ENCODE measurements at regions not wholly inside any gene's neighbourhood (a gene's known extent, or its start where the extent isn't known, plus 50 kb on each side); places are given as distances from the start of the nearest gene placed in this dataset.

DNA sequence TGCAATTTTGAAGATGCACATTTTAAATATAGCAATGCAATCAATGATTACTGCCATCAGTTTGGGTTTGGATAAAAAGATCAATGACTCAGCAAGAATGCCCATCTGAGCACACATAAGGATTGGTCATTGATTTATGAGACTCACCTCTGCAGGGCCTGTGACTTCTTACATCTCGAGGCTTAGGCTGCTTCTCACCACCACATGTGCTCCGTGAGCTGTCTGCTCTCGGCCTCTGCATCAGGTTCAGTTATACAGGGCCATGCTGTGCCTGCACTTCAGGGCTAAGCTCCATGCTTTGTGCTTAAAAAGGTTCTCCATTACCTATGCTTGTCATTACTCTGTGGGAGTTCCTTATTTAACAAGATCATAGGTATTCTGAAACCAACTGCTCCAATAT, 887.5 kb downstream of the DIPK2A start:
- intact Hi-C loops (cut with DNase I, micrococcal nuclease) = no loop called here
- H3K36me3 ChIP-seq (ENCODE audit: insufficient read depth, low read length) = no peaks in the 10 kb centered on the region
- Mint-ChIP-seq H3K9me3 (no peaks in the 10 kb centered on the region), H3K4me3 (no peak overlapping the region), H3K36me3 (ENCODE audit: low read depth) (no peaks in the 10 kb centered on the region), H3K27me3 (no peaks in the 10 kb centered on the region), H3K4me1 (ENCODE audit: low read depth) (no peaks in the 10 kb centered on the region), H3K27ac (no peak overlapping the region)
- no peaks in the 10 kb centered on the region for H3K4me1 ChIP-seq (ENCODE audit: insufficient read depth, low read length)
- no peak for ATAC-seq (ENCODE audit: poor library complexity)
- no peak for DNase-seq
- ChIA-PET CTCF (no interaction called here), POLR2A (no interaction called here)
- TF ChIP-seq, protein P1, sequence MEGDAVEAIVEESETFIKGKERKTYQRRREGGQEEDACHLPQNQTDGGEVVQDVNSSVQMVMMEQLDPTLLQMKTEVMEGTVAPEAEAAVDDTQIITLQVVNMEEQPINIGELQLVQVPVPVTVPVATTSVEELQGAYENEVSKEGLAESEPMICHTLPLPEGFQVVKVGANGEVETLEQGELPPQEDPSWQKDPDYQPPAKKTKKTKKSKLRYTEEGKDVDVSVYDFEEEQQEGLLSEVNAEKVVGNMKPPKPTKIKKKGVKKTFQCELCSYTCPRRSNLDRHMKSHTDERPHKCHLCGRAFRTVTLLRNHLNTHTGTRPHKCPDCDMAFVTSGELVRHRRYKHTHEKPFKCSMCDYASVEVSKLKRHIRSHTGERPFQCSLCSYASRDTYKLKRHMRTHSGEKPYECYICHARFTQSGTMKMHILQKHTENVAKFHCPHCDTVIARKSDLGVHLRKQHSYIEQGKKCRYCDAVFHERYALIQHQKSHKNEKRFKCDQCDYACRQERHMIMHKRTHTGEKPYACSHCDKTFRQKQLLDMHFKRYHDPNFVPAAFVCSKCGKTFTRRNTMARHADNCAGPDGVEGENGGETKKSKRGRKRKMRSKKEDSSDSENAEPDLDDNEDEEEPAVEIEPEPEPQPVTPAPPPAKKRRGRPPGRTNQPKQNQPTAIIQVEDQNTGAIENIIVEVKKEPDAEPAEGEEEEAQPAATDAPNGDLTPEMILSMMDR (IDR thresholded peaks at IDR 0.05) = no peak
- no peak overlapping the region for H3K4me3 ChIP-seq (ENCODE audit: low read length)
- H3K9me3 ChIP-seq (ENCODE audit: control insufficient read depth in 1 of 2, insufficient read depth in 1 of 2, low read length in 2 of 2) = no peaks in the 10 kb centered on the region
- no peak overlapping the region for H3K27ac ChIP-seq (ENCODE audit: low read depth in 1 of 2, low read length in 2 of 2)
- H3K27me3 ChIP-seq (ENCODE audit: control insufficient read depth in 1 of 2, insufficient read depth in 2 of 2, low read length in 2 of 2) = no peaks in the 10 kb centered on the region

- no peaks in the 10 kb centered on the region for H3K27me3 Mint-ChIP-seq
- DNase-seq = no peak
- H3K4me1 Mint-ChIP-seq (ENCODE audit: low read depth) = no peaks in the 10 kb centered on the region
- no peaks in the 10 kb centered on the region for H3K4me1 ChIP-seq (ENCODE audit: insufficient read depth, low read length)
- ChIA-PET CTCF (no interaction called here), POLR2A (no interaction called here)
- peaks cover 0 to 3% of the 10 kb centered on the region in 2 experiments for H3K9me3 ChIP-seq (ENCODE audit: control insufficient read depth in 1 of 2, insufficient read depth in 1 of 2, low read length in 2 of 2)
- intact Hi-C loops (cut with DNase I, micrococcal nuclease) = no loop called here
- no peaks in the 10 kb centered on the region for H3K36me3 ChIP-seq (ENCODE audit: insufficient read depth, low read length)
- H3K4me3 ChIP-seq (ENCODE audit: low read length) = no peak overlapping the region
- H3K27me3 ChIP-seq (ENCODE audit: control insufficient read depth in 1 of 2, insufficient read depth in 2 of 2, low read length in 2 of 2) = no peaks in the 10 kb centered on the region
- no peak overlapping the region for H3K4me3 Mint-ChIP-seq
- H3K36me3 Mint-ChIP-seq (ENCODE audit: low read depth) = no peaks in the 10 kb centered on the region
- ATAC-seq (ENCODE audit: poor library complexity) = no peak
- no peaks in the 10 kb centered on the region for H3K9me3 Mint-ChIP-seq
- H3K27ac ChIP-seq (ENCODE audit: low read depth in 1 of 2, low read length in 2 of 2) = no peak overlapping the region
- H3K27ac Mint-ChIP-seq = no peak overlapping the region
- TF ChIP-seq, protein P1 (IDR thresholded peaks at IDR 0.05) = no peak
Observed at GRCh38 chr3:144864646-144865045, 893.0 kb downstream of the DIPK2A start.

- Mint-ChIP-seq H3K9me3 (peaks cover 4% of the 10 kb centered on the region), H3K4me1 (ENCODE audit: low read depth) (no peaks in the 10 kb centered on the region), H3K27ac (no peak overlapping the region), H3K27me3 (no peaks in the 10 kb centered on the region), H3K36me3 (ENCODE audit: low read depth) (no peaks in the 10 kb centered on the region), H3K4me3 (no peak overlapping the region)
- intact Hi-C loops (cut with DNase I, micrococcal nuclease) = no loop called here
- ATAC-seq (ENCODE audit: poor library complexity) = no peak
- no peaks in the 10 kb centered on the region for H3K36me3 ChIP-seq (ENCODE audit: insufficient read depth, low read length)
- POLR2A ChIA-PET = no interaction called here
- H3K9me3 ChIP-seq (ENCODE audit: control insufficient read depth in 1 of 2, insufficient read depth in 1 of 2, low read length in 2 of 2) = peaks cover 0 to 3% of the 10 kb centered on the region in 2 experiments
- no peak overlapping the region for H3K27ac ChIP-seq (ENCODE audit: low read depth in 1 of 2, low read length in 2 of 2)
- DNase-seq = no peak
- TF ChIP-seq, protein P1 (IDR thresholded peaks at IDR 0.05) = no peak
- CTCF ChIA-PET = interaction anchor here (0.6 kb wide), 1 partner anchor 298 kb away, joined by 3 read pairs; no protein-coding TSS in a partner anchor
- no peak overlapping the region for H3K4me3 ChIP-seq (ENCODE audit: low read length)
- no peaks in the 10 kb centered on the region for H3K27me3 ChIP-seq (ENCODE audit: control insufficient read depth in 1 of 2, insufficient read depth in 2 of 2, low read length in 2 of 2)
- no peaks in the 10 kb centered on the region for H3K4me1 ChIP-seq (ENCODE audit: insufficient read depth, low read length)
Observed at GRCh38 chr3:144865948-144866347, 894.3 kb downstream of the DIPK2A start.
